Neuron (in vitro differentiated cells): ENCODE measurements at regions not wholly inside any gene's neighbourhood (a gene's known extent, or its start where the extent isn't known, plus 50 kb on each side); places are given as distances from the start of the nearest gene placed in this dataset.

ENCODE experiments used
- H2AFZ ChIP-seq: one replicate; pipeline ENCODE4 v1.6.1; 2013; ENCODE audit warnings: low read depth, mild to moderate bottlenecking, inconsistent platforms, low read length, moderate library complexity
- H3K27me3 ChIP-seq: one replicate; pipeline ENCODE4 v1.6.1; 2013; ENCODE audit warnings: low read length; ENCODE audit not compliant: insufficient read depth
- H3K36me3 ChIP-seq: one replicate; pipeline ENCODE4 v1.6.1; 2013; ENCODE audit warnings: low read length; ENCODE audit not compliant: insufficient read depth
- H3K4me1 ChIP-seq: one replicate; pipeline ENCODE4 v1.6.1; 2013; ENCODE audit warnings: low read length; ENCODE audit not compliant: insufficient read depth
- H3K4me3 ChIP-seq: 2 replicates; pipeline ENCODE4 v1.5.1; 2013; ENCODE audit warnings: mild to moderate bottlenecking, low read length, moderate library complexity
- H3K9me3 ChIP-seq: one replicate; pipeline ENCODE4 v1.6.1; 2013; ENCODE audit warnings: low read length

DNA sequence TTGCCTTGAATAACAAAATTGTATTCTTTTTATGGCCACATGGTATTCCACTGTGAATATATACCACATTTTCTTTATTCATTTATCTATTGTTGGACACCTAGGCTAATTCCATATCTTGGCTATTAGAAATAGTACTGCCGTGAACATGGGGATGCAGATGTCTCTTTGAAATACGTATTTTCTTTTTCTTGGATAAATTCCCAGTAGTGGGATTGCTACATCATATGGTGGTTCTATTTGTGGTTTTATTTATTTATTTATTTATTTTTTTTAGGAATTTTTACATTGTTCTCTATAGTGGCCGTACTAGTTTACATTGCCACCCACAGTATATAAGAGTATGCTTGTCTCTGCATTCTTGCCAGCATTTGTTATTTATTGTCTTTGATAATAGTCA is 679.8 kb upstream of the NRXN1 start:
- Histone ChIP-seq H3K36me3 (no peaks in the 10 kb centered on the region), H3K4me1 (no peaks in the 10 kb centered on the region), H3K4me3 (no peak overlapping the region), H3K27me3 (no peaks in the 10 kb centered on the region), H3K9me3 (no peaks in the 10 kb centered on the region), H2AFZ (no peak overlapping the region)

DNA sequence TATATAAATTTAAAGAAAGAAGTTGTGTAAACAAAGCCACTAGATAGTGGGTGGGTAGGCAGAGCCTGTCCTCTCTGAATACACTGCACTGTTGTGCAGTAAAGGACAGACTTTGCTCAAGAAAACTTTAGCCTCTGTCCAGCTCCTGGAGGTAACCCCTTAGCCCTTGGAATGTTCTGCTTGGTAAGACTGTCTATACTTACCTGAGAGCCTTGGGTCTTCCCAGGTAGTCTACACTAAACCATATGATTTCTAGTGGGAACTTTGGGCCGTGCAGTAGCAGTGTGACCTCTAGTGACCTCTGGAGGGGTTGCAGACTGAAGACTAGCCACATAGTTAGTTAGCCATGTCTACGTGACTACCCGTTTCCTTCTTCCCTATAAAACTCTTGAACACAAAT is 678.3 kb upstream of the NRXN1 start:
- Histone ChIP-seq H3K4me3 (no peak overlapping the region), H2AFZ (no peak overlapping the region), H3K9me3 (no peaks in the 10 kb centered on the region), H3K36me3 (no peaks in the 10 kb centered on the region), H3K27me3 (no peaks in the 10 kb centered on the region), H3K4me1 (no peaks in the 10 kb centered on the region)

DNA sequence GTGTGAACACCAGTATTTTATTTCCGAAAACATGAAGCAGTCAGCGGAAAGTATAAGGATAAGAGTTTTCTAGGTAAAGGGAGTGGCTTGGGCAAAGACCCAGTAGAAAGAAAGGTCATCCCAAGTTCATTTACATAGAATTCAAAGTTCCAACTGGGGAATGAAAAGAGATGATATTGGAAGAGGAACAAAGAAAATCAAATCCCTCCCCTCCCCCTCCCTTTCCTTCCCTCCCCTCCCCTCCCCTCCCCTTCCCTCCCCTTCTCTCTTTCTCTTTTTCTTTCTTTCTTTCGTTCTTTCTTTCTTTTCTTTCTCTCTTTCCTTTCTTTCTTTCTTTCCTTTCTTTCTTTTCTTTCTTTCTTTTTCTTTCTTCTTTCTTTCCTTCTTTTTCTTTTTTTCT is 675.7 kb upstream of the NRXN1 start:
- Histone ChIP-seq H3K4me1 (no peaks in the 10 kb centered on the region), H3K4me3 (no peak overlapping the region), H2AFZ (no peak overlapping the region), H3K27me3 (no peaks in the 10 kb centered on the region), H3K36me3 (no peaks in the 10 kb centered on the region), H3K9me3 (no peaks in the 10 kb centered on the region)

DNA sequence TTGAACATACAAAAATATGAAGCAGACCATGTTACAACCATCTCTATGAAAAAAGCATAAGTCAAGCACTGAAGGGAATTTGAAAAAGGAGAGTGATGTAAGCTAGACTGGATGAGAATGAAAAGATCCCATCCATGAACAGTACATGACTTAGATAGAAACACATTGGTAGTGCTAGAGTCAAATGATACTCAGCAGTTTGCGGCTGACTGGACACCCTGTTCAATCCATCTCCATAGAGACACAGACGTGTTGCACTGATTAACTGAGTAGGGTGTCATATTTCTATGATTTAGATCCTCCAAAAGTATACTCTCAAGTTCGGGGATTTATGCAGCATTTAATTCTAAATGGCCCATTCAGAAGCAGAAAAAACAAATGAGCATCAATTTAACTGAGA is 674.3 kb upstream of the NRXN1 start:
- no peak overlapping the region for H2AFZ ChIP-seq
- H3K4me1 ChIP-seq: no peaks in the 10 kb centered on the region
- H3K9me3 ChIP-seq: no peaks in the 10 kb centered on the region
- no peak overlapping the region for H3K4me3 ChIP-seq
- H3K36me3 ChIP-seq: no peaks in the 10 kb centered on the region
- no peaks in the 10 kb centered on the region for H3K27me3 ChIP-seq

DNA sequence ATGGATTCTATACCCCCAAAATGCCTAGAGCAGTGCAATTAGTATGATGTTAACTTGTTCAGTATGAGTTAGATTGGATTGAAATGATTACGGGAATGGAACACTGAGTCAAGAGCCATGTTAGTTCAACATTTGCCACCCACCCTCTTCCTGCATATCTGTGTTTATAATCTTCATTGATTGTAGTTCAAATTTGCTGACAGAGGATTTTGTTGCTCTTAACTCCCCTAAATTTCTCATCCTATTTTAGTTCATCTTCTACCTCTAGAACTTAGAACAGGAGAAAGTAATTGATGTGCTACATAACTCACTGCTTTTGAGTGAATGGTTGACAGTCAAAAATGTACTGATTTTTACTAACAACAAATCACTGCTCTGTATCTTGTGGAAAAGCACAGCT is 673.5 kb upstream of the NRXN1 start:
- Histone ChIP-seq H3K4me3 (no peak overlapping the region), H2AFZ (no peak overlapping the region)

DNA sequence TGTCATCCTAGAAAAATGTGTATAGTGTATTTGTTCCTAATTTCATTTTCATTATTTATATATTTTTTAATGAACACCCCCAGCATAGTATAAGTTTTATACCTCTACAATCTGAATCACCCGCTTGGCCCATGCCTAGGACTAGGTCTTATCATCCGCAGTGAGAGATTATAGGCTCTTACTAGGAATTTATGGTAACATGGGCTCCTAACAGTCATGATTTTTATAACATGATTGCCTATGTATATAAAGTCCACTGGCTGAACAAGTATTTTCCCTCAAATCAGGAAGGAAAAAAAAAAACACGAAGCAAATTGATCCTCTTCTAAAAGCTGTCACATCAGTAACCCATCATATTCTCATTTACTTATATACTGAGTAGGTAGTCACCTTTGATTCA is 666.1 kb upstream of the NRXN1 start:
- Histone ChIP-seq H3K27me3 (no peaks in the 10 kb centered on the region), H3K4me3 (no peak overlapping the region), H3K9me3 (no peaks in the 10 kb centered on the region), H3K36me3 (no peaks in the 10 kb centered on the region), H3K4me1 (no peaks in the 10 kb centered on the region), H2AFZ (no peak overlapping the region)

More for the DNA sequence above, 673.5 kb upstream of the NRXN1 start:
- Histone ChIP-seq H3K4me1 (no peaks in the 10 kb centered on the region), H3K36me3 (no peaks in the 10 kb centered on the region), H3K9me3 (no peaks in the 10 kb centered on the region), H3K27me3 (no peaks in the 10 kb centered on the region)

DNA sequence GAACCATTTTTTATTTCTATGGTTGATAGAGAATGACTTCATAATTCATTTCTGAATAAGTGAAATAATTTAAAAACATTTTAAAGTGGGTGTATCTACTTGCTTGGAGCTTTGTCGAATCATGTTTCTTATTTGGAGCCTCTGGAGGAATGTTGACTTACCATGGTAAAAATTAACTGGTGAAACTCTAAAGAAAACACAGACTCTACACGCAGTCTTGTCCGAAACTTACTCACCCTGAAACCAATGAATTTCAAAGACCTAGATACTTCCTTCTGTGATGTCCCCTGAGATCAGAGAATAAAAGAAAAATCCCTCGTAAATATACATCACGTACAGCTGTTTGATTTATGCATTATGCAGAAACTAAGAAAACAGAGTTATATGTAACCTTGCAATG is 665.2 kb upstream of the NRXN1 start:
- Histone ChIP-seq H3K27me3 (no peaks in the 10 kb centered on the region), H3K4me1 (no peaks in the 10 kb centered on the region), H2AFZ (no peak overlapping the region), H3K36me3 (no peaks in the 10 kb centered on the region), H3K9me3 (no peaks in the 10 kb centered on the region), H3K4me3 (no peak overlapping the region)

DNA sequence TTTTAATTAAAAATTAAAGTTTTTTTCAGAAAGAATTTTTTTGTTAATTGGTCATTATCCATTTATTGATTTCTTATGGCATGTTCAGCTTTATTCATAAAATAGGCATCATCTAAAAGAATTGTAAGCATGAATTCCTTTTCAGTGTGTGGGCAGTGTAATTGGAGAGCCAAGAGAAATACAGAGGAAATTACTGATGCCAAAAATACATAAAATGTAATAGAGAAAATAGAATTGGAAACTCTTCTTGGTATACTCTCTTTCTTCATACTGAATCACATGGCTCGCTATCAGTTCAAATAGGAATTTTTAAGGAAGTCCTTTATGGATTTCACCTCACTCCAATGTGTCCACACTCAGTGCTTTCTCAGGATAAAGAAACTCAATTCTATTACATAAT is 663.6 kb upstream of the NRXN1 start:
- Histone ChIP-seq H3K4me1 (no peaks in the 10 kb centered on the region), H2AFZ (no peak overlapping the region), H3K4me3 (no peak overlapping the region), H3K27me3 (no peaks in the 10 kb centered on the region), H3K9me3 (no peaks in the 10 kb centered on the region), H3K36me3 (no peaks in the 10 kb centered on the region)

DNA sequence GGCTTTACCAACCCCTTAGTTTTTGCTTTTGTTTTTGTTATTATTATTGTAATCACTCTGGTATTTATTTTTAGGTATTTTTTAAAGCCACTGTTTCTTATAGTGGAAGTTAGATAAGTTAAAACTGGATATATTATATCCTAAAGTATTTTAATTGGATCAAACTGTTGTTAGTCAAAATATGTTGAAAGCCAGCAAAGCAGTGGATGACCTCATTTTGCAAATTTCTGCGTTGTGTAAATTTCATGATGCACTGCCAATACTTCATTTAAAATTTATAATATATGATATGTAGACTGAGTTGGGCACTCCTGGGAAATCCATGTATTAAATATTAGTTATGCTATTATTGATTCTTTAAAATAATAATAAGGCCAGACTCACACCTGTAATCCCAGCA is 661.7 kb upstream of the NRXN1 start:
- Histone ChIP-seq H3K4me1 (no peaks in the 10 kb centered on the region), H2AFZ (no peak overlapping the region), H3K9me3 (no peaks in the 10 kb centered on the region), H3K27me3 (no peaks in the 10 kb centered on the region), H3K4me3 (no peak overlapping the region), H3K36me3 (no peaks in the 10 kb centered on the region)

DNA sequence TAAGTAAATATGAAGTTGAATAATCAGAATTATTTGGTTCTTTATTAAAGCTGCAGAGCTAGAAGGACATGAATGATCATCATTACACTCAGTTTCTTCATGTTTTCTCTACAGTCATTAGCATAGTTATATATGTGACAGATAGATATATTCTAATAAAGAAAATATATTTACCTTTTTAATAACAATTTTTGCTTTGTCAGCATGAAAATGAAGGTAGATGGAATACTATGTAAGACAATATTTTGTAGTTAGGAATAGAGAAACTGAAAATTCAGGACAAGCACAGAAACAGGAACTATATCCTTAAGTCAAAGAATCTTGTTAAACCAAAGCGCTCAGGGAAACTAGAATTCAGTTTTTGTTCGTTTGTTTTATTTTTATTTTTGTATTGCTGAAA is 649.9 kb upstream of the NRXN1 start:
- Histone ChIP-seq H3K36me3 (no peaks in the 10 kb centered on the region), H3K4me1 (no peaks in the 10 kb centered on the region), H3K27me3 (no peaks in the 10 kb centered on the region)

DNA sequence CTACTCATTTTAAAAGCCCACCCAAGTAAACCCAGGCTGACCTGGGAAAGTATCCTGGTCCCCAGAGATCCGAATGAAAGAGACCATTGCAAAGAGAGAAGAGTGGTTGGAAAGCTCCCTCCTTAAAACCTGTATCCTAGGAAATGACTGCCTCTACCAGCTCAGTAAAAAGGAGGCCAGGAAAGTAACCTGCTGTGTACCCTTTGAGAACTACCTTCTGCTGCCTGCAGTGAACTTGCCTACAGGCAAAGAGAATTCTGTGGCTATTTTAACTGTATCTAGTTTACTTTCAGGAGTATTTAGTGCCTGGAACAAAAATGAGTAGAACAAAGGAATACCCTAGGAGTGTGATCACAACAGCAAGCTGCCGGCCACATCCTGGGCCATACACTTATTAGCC is 641.7 kb upstream of the NRXN1 start:
- H3K36me3 ChIP-seq: no peaks in the 10 kb centered on the region
- H3K9me3 ChIP-seq: no peaks in the 10 kb centered on the region
- H2AFZ ChIP-seq: no peak overlapping the region
- H3K4me3 ChIP-seq: no peak overlapping the region
- no peaks in the 10 kb centered on the region for H3K27me3 ChIP-seq
- H3K4me1 ChIP-seq: no peaks in the 10 kb centered on the region

More for the DNA sequence above, 649.9 kb upstream of the NRXN1 start:
- Histone ChIP-seq H2AFZ (no peak overlapping the region), H3K4me3 (no peak overlapping the region), H3K9me3 (no peaks in the 10 kb centered on the region)

DNA sequence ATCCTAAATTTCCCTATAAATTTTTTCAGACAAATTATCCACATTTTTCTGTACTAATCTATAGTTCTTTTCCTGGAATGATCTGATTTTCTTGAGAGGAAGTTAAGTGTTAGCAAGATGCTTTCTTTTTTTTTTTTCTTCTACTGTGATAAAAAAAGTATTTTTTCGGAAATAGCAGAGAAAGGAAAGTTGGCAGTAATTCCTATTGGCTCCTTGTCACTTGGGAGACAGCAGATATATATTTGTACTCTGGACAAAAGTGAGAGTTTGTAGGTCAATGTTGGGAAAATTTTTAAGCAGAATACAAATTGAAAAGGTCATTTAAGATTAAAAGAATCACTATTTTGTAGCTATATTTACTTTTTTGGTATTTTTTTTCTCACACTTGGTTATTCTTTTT is 635.7 kb upstream of the NRXN1 start:
- no peak overlapping the region for H3K4me3 ChIP-seq
- H3K36me3 ChIP-seq: no peaks in the 10 kb centered on the region
- no peaks in the 10 kb centered on the region for H3K4me1 ChIP-seq
- no peaks in the 10 kb centered on the region for H3K9me3 ChIP-seq
- H2AFZ ChIP-seq: no peak overlapping the region
- H3K27me3 ChIP-seq: no peaks in the 10 kb centered on the region

DNA sequence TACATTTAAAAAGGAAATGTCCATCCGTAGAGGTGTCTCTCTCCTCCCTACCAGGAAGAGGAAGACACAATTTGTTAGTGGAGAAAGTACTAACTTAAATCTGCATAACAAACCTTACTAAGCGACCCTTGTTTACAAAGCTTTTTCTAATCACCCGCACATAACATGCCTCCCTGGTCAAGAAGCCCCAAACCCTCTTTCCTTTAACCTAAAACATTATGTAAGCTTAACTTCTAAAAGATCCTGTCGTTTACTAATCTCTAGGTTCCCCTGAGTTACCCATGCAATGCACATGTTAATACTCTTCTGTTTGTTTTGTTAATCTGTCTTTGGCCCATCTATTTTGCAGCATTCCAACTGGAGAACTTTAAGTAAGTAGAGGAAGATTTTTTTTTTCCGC is 630.3 kb upstream of the NRXN1 start:
- H3K27me3 ChIP-seq: no peaks in the 10 kb centered on the region
- no peak overlapping the region for H2AFZ ChIP-seq
- no peaks in the 10 kb centered on the region for H3K4me1 ChIP-seq
- H3K36me3 ChIP-seq: no peaks in the 10 kb centered on the region
- no peak overlapping the region for H3K4me3 ChIP-seq
- no peaks in the 10 kb centered on the region for H3K9me3 ChIP-seq

DNA sequence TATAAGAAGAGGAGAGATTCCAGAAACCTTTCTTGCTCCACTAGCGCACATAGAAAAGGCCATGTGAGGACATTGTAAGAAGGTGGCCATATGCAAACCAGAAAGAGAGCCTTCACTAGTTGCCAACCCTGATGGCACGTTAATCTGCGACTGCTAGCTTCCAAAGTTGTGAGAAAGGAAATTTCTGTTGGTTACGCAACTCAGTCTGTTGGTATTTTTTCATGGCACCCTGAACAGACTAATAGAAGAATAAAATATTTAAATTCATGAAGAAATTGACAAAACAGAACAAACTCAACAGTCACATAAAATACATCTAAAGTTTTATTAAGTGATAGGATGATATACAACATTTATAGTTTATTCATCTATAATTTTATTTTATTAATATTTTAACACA is 625.9 kb upstream of the NRXN1 start:
- H3K27me3 ChIP-seq: no peaks in the 10 kb centered on the region
- H3K4me1 ChIP-seq: no peaks in the 10 kb centered on the region
- no peaks in the 10 kb centered on the region for H3K9me3 ChIP-seq
- no peak overlapping the region for H3K4me3 ChIP-seq
- H3K36me3 ChIP-seq: no peaks in the 10 kb centered on the region
- H2AFZ ChIP-seq: no peak overlapping the region
